GM12878 (cell line): ENCODE measurements at regions not wholly inside any gene's neighbourhood (a gene's known extent, or its start where the extent isn't known, plus 50 kb on each side); places are given as distances from the start of the nearest gene placed in this dataset.

Experiments
- ATAC-seq: fragments of 200-7000 bp; cut with Tn5 transposase; 3 replicates; pipeline ENCODE4 v1.9.1; 2020; ENCODE audit warnings: mild to moderate bottlenecking, moderate library complexity
- BruUV-seq: library from RNA; stranded (reverse); fragments of 400-500 nt; replicated peaks from 2 replicates; lab custom pipeline; 2021; lab: Mats Ljungman, UMichigan
- CTCF ChIA-PET: fragments of 300-600 bp; sonication (Branson Sonifier 250); formaldehyde crosslinking; extraction: SDS; loops from one replicate; lab custom pipeline; 2021; ENCODE audit warnings: inconsistent platforms; lab: Yijun Ruan, JAX
- POLR2A ChIA-PET: fragments of 350-600 bp; formaldehyde crosslinking; extraction: SDS; loops from one replicate; lab custom pipeline; 2021; ENCODE audit warnings: inconsistent platforms; lab: Charles Lee
- RAD21 ChIA-PET: fragments of 300-600 bp; sonication (Branson Sonifier 250); formaldehyde crosslinking; loops from one replicate; lab custom pipeline; 2023; ENCODE audit warnings: antibody characterized with exemption; ENCODE audit not compliant: unreplicated experiment; lab: Charles Lee
- SMC1A ChIA-PET: fragments of 300-600 bp; sonication (Branson Sonifier 250); formaldehyde crosslinking; loops from one replicate; lab custom pipeline; 2023; ENCODE audit not compliant: unreplicated experiment, uncharacterized antibody; lab: Charles Lee
- DNase-seq: peaks from one replicate; pipeline ENCODE4 v3.0.0-alpha.2; 2011; ENCODE audit warnings: low read depth, low spot score
- FAIRE-seq: peaks from 3 replicates; lab custom pipeline; 2011; peaks lifted over from hg19 to GRCh38; lab: Jason Lieb, UNC
- H2AFZ ChIP-seq: 2 replicates; pipeline ENCODE4 v1.6.0; 2011; ENCODE audit warnings: low read depth, low read length, control low read depth; ENCODE audit not compliant: control insufficient read depth
- H3K27ac ChIP-seq: 2 replicates; pipeline ENCODE4 v1.5.1; 2011; ENCODE audit warnings: control low read depth; ENCODE audit not compliant: control insufficient read depth, insufficient read depth
- H3K27me3 ChIP-seq, 2 experiments: replicated peaks in 1 of 2; 2 replicates each; pipeline versions ENCODE4 v1.6.0 to v1.6.1; 2011; ENCODE audit warnings: low read length in 1 of 2; ENCODE audit not compliant: control insufficient read depth in 2 of 2, insufficient read depth in 2 of 2
- H3K36me3 ChIP-seq, 2 experiments: 2 replicates each; pipeline ENCODE4 v1.5.1; 2011; ENCODE audit warnings: low read length in 1 of 2; ENCODE audit not compliant: control insufficient read depth in 2 of 2, insufficient read depth in 2 of 2
- H3K4me1 ChIP-seq: 2 replicates; pipeline ENCODE4 v1.6.1; 2011; ENCODE audit warnings: mild to moderate bottlenecking, low read length, moderate library complexity, mixed read lengths; ENCODE audit not compliant: control insufficient read depth, insufficient read depth
- H3K4me2 ChIP-seq: 2 replicates; pipeline ENCODE4 v1.6.0; 2011; ENCODE audit warnings: control low read depth; ENCODE audit not compliant: control insufficient read depth, insufficient read depth
- H3K4me3 ChIP-seq: fragments of 200-600 bp; sonication (generic); 2 replicates; pipeline ENCODE4 v1.5.1; 2016
- H3K79me2 ChIP-seq: 2 replicates; pipeline ENCODE4 v1.6.0; 2011; ENCODE audit warnings: low read length; ENCODE audit not compliant: control insufficient read depth, insufficient read depth
- H3K9ac ChIP-seq: 2 replicates; pipeline ENCODE4 v1.8.0; 2011; ENCODE audit warnings: low read length, control low read depth, mixed read lengths; ENCODE audit not compliant: control insufficient read depth, insufficient read depth
- H3K9me3 ChIP-seq: replicated peaks from 3 replicates; pipeline ENCODE4 v1.5.1; 2011; ENCODE audit warnings: mild to moderate bottlenecking, low read length; ENCODE audit not compliant: control insufficient read depth, insufficient read depth
- H4K20me1 ChIP-seq: 2 replicates; pipeline ENCODE4 v1.6.0; 2011; ENCODE audit not compliant: control insufficient read depth, insufficient read depth
- BCL11A ChIP-seq: IDR thresholded peaks from 2 replicates; pipeline ENCODE4 v1.6.1; 2011; ENCODE audit warnings: low read depth, low read length
- BHLHE40 ChIP-seq, 2 experiments: fragments of 450-650 bp in 1 of 2; IDR thresholded peaks; 2 replicates each; pipeline ENCODE4 v1.6.1; 2011 to 2017; ENCODE audit warnings: low read depth in 2 of 2, borderline replicate concordance in 1 of 2, improper control_type of control experiment in 1 of 2, low read length in 1 of 2, mild to moderate bottlenecking in 1 of 2
- CTCF ChIP-seq, 3 experiments: IDR thresholded peaks in 2 of 3; conservative IDR thresholded peaks in 1 of 3; 2 replicates each; pipeline ENCODE4 v1.5.1; 2011; ENCODE audit warnings: low read depth in 3 of 3, low read length in 3 of 3, mild to moderate bottlenecking in 3 of 3, control low read depth in 2 of 3, moderate library complexity in 2 of 3, inconsistent platforms in 1 of 3, mixed read lengths in 1 of 3; ENCODE audit not compliant: control insufficient read depth in 2 of 3, insufficient read depth in 1 of 3; ENCODE audit errors: extremely low read depth in 1 of 3
- E4F1 ChIP-seq: fragments of 450-650 bp; IDR thresholded peaks from 2 replicates; pipeline ENCODE4 v1.6.1; 2018; ENCODE audit warnings: borderline replicate concordance, mild to moderate bottlenecking; ENCODE audit not compliant: partially characterized antibody
- FOXM1 ChIP-seq: IDR thresholded peaks from 2 replicates; pipeline ENCODE4 v1.6.1; 2012; ENCODE audit warnings: low read depth, mild to moderate bottlenecking, inconsistent platforms, low read length, moderate library complexity
- MYB ChIP-seq: fragments of 150-350 bp; IDR thresholded peaks from 2 replicates; pipeline ENCODE4 v1.6.1; 2014; ENCODE audit warnings: mild to moderate bottlenecking, low read depth, low read length, borderline replicate concordance
- PAX8 ChIP-seq: fragments of 450-650 bp; IDR thresholded peaks from 2 replicates; pipeline ENCODE4 v1.6.1; 2017; ENCODE audit warnings: mild to moderate bottlenecking, moderate library complexity
- PKNOX1 ChIP-seq: fragments of 450-650 bp; IDR thresholded peaks from 2 replicates; pipeline ENCODE4 v1.6.1; 2016; ENCODE audit warnings: mild to moderate bottlenecking
- POLR2A ChIP-seq: IDR thresholded peaks from 2 replicates; pipeline ENCODE4 v1.6.1; 2011; ENCODE audit warnings: low read depth, mild to moderate bottlenecking, low read length
- SMC3 ChIP-seq: IDR thresholded peaks from 2 replicates; pipeline ENCODE4 v1.6.1; 2011; ENCODE audit warnings: low read length, improper control_type of control experiment, borderline replicate concordance
- TCF7 ChIP-seq: IDR thresholded peaks from 2 replicates; pipeline ENCODE4 v1.6.1; 2014; ENCODE audit warnings: antibody characterized with exemption, borderline replicate concordance
- USF2 ChIP-seq: IDR thresholded peaks from 2 replicates; pipeline ENCODE4 v1.6.1; 2011; ENCODE audit warnings: low read depth, low read length, improper control_type of control experiment, borderline replicate concordance
- ZBTB33 ChIP-seq: fragments of 450-650 bp; IDR thresholded peaks from 2 replicates; pipeline ENCODE4 v1.6.1; 2017; ENCODE audit warnings: mild to moderate bottlenecking
- ZBTB4 ChIP-seq: fragments of 450-650 bp; formaldehyde crosslinking; IDR thresholded peaks from 2 replicates; pipeline ENCODE4 v1.4.0; 2022; ENCODE audit warnings: mild to moderate bottlenecking, moderate library complexity
- in situ Hi-C: fragments of 300-500 bp; cut with MboI; formaldehyde crosslinking; loops from 9 replicates; pipeline ENCODE4 v1.14.3; 2018; ENCODE audit warnings: mixed read lengths
- intact Hi-C: fragments of 100-400 bp; cut with micrococcal nuclease; formaldehyde crosslinking; loops from one replicate; pipeline ENCODE4 v1.14.2; 2022; ENCODE audit not compliant: unreplicated experiment

GRCh38 chr2:18848646-18849045, 259.3 kb upstream of the NT5C1B start:
- Histone ChIP-seq H3K4me2 (no peak overlapping the region), H3K27me3 (no peaks in the 10 kb centered on the region), H4K20me1 (no peaks in the 10 kb centered on the region), H3K79me2 (no peaks in the 10 kb centered on the region), H3K4me1 (no peaks in the 10 kb centered on the region), H3K4me3 (no peak overlapping the region), H3K27ac (no peak overlapping the region), H2AFZ (no peak overlapping the region), H3K36me3 (no peaks in the 10 kb centered on the region), H3K9ac (no peak overlapping the region), H3K9me3 (no peaks in the 10 kb centered on the region)
- ChIA-PET POLR2A (no interaction called here), CTCF (no interaction called here), RAD21 (no interaction called here), SMC1A (no interaction called here)
- FAIRE-seq (no peak), ATAC-seq (no peak), DNase-seq (no peak)
- in situ Hi-C loops = no loop called here
- BruUV-seq = no TSS peak
- intact Hi-C loops = no loop called here
- TF ChIP-seq POLR2A (no peak), BCL11A (no peak), MYB (no peak), ZBTB33 (no peak), PAX8 (no peak), TCF7 (no peak), FOXM1 (no peak), SMC3 (no peak), PKNOX1 (no peak), ZBTB4 (CRISPR knock-in tag) (no peak), E4F1 (no peak), CTCF (IDR thresholded peaks at IDR 0.05 in 2 of 3, conservative IDR thresholded peaks at IDR 0.05 in 1 of 3; ENCODE audit: control insufficient read depth in 2 of 3, extremely low read depth in 1 of 3, insufficient read depth in 1 of 3, low read depth in 3 of 3, low read length in 3 of 3) (no peak), BHLHE40 (IDR thresholded peaks at IDR 0.05; ENCODE audit: borderline replicate concordance in 1 of 2, low read depth in 2 of 2, low read length in 1 of 2) (no peak), USF2 (no peak)
